ENCODE measurements at regions not wholly inside any gene's neighbourhood (a gene's known extent, or its start where the extent isn't known, plus 50 kb on each side); places are given as distances from the start of the nearest gene placed in this dataset.

- H3K9ac ChIP-seq (ENCODE audit: low read length) = no peak overlapping the region
- H3K4me3 ChIP-seq (ENCODE audit: insufficient read depth, low read length, poor library complexity, severe bottlenecking) = no peak overlapping the region
- H3K36me3 ChIP-seq (ENCODE audit: low read length) = no peaks in the 10 kb centered on the region
- H3K4me2 ChIP-seq (ENCODE audit: low read depth, low read length, poor library complexity, severe bottlenecking) = no peak overlapping the region
- H2AFZ ChIP-seq (ENCODE audit: low read depth, low read length, severe bottlenecking) = no peak overlapping the region
- no peaks in the 10 kb centered on the region for H3K9me2 ChIP-seq (replicated peaks; ENCODE audit: insufficient read depth, low read length)
- no peaks in the 10 kb centered on the region for H3K27me3 ChIP-seq (ENCODE audit: low read length)
- no peaks in the 10 kb centered on the region for H4K20me1 ChIP-seq (ENCODE audit: low read depth, low read length)
- no peak overlapping the region for H3K27ac ChIP-seq (ENCODE audit: low read depth, low read length)
- H3K9me3 ChIP-seq (ENCODE audit: insufficient read depth, low read length) = no peaks in the 10 kb centered on the region
- H3K79me2 ChIP-seq (ENCODE audit: insufficient read depth, low read length) = no peaks in the 10 kb centered on the region
- no peak for TF ChIP-seq CTCF (IDR thresholded peaks at IDR 0.05; ENCODE audit: insufficient read depth, low read length, poor library complexity, severe bottlenecking)
- no peak for TF ChIP-seq EZH2phosphoT487 (conservative IDR thresholded peaks at IDR 0.05; ENCODE audit: low read length)
- no peaks in the 10 kb centered on the region for H3F3A ChIP-seq (ENCODE audit: insufficient read depth)
These were observed 97.3 kb upstream of the FOXA2 start for GRCh38 chr20:22681591-22682248.

GRCh38 chr20:22682381-22682780, 98.0 kb upstream of the FOXA2 start:
- no peak overlapping the region for H3K9ac ChIP-seq (ENCODE audit: low read length)
- H3K9me3 ChIP-seq (ENCODE audit: insufficient read depth, low read length) = no peaks in the 10 kb centered on the region
- H3K27ac ChIP-seq (ENCODE audit: low read depth, low read length) = no peak overlapping the region
- no peaks in the 10 kb centered on the region for H4K20me1 ChIP-seq (ENCODE audit: low read depth, low read length)
- H3K79me2 ChIP-seq (ENCODE audit: insufficient read depth, low read length) = no peaks in the 10 kb centered on the region
- no peaks in the 10 kb centered on the region for H3K36me3 ChIP-seq (ENCODE audit: low read length)
- H2AFZ ChIP-seq (ENCODE audit: low read depth, low read length, severe bottlenecking) = no peak overlapping the region
- no peak overlapping the region for H3K4me3 ChIP-seq (ENCODE audit: insufficient read depth, low read length, poor library complexity, severe bottlenecking)
- TF ChIP-seq EZH2phosphoT487 (conservative IDR thresholded peaks at IDR 0.05; ENCODE audit: low read length) (no peak), CTCF (IDR thresholded peaks at IDR 0.05; ENCODE audit: insufficient read depth, low read length, poor library complexity, severe bottlenecking) (no peak)
- no peak overlapping the region for H3K4me2 ChIP-seq (ENCODE audit: low read depth, low read length, poor library complexity, severe bottlenecking)
- H3F3A ChIP-seq (ENCODE audit: insufficient read depth) = no peaks in the 10 kb centered on the region
- no peaks in the 10 kb centered on the region for H3K9me2 ChIP-seq (replicated peaks; ENCODE audit: insufficient read depth, low read length)
- no peaks in the 10 kb centered on the region for H3K27me3 ChIP-seq (ENCODE audit: low read length)

- Histone ChIP-seq H4K20me1 (ENCODE audit: low read depth, low read length) (no peaks in the 10 kb centered on the region), H3K9ac (ENCODE audit: low read length) (no peak overlapping the region), H3K9me2 (replicated peaks; ENCODE audit: insufficient read depth, low read length) (no peaks in the 10 kb centered on the region), H3K27me3 (ENCODE audit: low read length) (no peaks in the 10 kb centered on the region), H3K4me2 (ENCODE audit: low read depth, low read length, poor library complexity, severe bottlenecking) (no peak overlapping the region), H2AFZ (ENCODE audit: low read depth, low read length, severe bottlenecking) (no peak overlapping the region), H3K27ac (ENCODE audit: low read depth, low read length) (no peak overlapping the region), H3F3A (ENCODE audit: insufficient read depth) (no peaks in the 10 kb centered on the region), H3K36me3 (ENCODE audit: low read length) (no peaks in the 10 kb centered on the region), H3K4me3 (ENCODE audit: insufficient read depth, low read length, poor library complexity, severe bottlenecking) (no peak overlapping the region), H3K79me2 (ENCODE audit: insufficient read depth, low read length) (no peaks in the 10 kb centered on the region), H3K9me3 (ENCODE audit: insufficient read depth, low read length) (no peaks in the 10 kb centered on the region)
- TF ChIP-seq EZH2phosphoT487 (conservative IDR thresholded peaks at IDR 0.05; ENCODE audit: low read length) (no peak), CTCF (IDR thresholded peaks at IDR 0.05; ENCODE audit: insufficient read depth, low read length, poor library complexity, severe bottlenecking) (peak; percentile 62)
These were observed 99.8 kb upstream of the FOXA2 start for GRCh38 chr20:22684072-22684762.

Measured in SU-DHL-6 (cell line).